HCT116 (cell line): ENCODE measurements at regions not wholly inside any gene's neighbourhood (a gene's known extent, or its start where the extent isn't known, plus 50 kb on each side); places are given as distances from the start of the nearest gene placed in this dataset.

Source experiments
- EZH2 ChIP-seq: fragments of 200-600 bp; sonication (generic); IDR thresholded peaks from 2 replicates; pipeline ENCODE4 v1.6.1; 2017; ENCODE audit warnings: antibody characterized with exemption, mixed run types
- MAX ChIP-seq: IDR thresholded peaks from 2 replicates; pipeline ENCODE4 v1.6.1; 2012
- POLR2A ChIP-seq: IDR thresholded peaks from 2 replicates; pipeline ENCODE4 v1.7.0; 2011; ENCODE audit warnings: borderline replicate concordance; ENCODE audit not compliant: insufficient read depth, insufficient read length; ENCODE audit errors: extremely low read depth
- TF ChIP-seq, protein P1 (sequence below), 3 experiments: fragments of 200-600 bp in 1 of 3; sonication (generic) in 1 of 3; IDR thresholded peaks in 2 of 3; conservative IDR thresholded peaks in 1 of 3; 2 replicates each; pipeline ENCODE4 v1.5.1; 2012 to 2017; ENCODE audit warnings: low read depth in 2 of 3, low read length in 2 of 3, antibody characterized with exemption in 1 of 3, borderline replicate concordance in 1 of 3, control low read depth in 1 of 3, mild to moderate bottlenecking in 1 of 3, mixed read lengths in 1 of 3, mixed run types in 1 of 3, moderate library complexity in 1 of 3; ENCODE audit not compliant: insufficient read depth in 1 of 3

DNA sequence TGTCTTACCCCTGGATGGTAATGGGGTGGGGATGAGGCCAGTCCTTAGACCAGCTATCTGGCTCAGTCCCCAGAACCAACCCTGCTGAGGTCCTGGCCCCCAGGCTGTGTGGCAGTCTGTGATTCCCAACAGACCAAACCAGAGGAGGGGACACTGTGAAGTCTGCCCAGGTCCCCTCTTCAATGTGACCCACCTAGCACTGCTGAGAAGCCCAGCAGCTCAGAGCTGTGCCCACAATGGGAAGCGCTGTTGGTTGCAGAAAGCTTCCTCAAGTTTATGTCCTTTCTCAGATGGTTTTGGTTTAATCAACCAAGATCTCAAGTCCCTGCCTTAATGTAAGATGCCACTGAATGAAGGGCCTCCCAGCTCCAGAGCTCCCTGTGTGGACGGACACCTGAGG is 114.7 kb upstream of the IGLL5 start:
- TF ChIP-seq MAX (no peak), POLR2A (no peak), EZH2 (no peak)
- TF ChIP-seq, protein P1, sequence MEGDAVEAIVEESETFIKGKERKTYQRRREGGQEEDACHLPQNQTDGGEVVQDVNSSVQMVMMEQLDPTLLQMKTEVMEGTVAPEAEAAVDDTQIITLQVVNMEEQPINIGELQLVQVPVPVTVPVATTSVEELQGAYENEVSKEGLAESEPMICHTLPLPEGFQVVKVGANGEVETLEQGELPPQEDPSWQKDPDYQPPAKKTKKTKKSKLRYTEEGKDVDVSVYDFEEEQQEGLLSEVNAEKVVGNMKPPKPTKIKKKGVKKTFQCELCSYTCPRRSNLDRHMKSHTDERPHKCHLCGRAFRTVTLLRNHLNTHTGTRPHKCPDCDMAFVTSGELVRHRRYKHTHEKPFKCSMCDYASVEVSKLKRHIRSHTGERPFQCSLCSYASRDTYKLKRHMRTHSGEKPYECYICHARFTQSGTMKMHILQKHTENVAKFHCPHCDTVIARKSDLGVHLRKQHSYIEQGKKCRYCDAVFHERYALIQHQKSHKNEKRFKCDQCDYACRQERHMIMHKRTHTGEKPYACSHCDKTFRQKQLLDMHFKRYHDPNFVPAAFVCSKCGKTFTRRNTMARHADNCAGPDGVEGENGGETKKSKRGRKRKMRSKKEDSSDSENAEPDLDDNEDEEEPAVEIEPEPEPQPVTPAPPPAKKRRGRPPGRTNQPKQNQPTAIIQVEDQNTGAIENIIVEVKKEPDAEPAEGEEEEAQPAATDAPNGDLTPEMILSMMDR (IDR thresholded peaks at IDR 0.05 in 2 of 3, conservative IDR thresholded peaks at IDR 0.05 in 1 of 3; ENCODE audit: borderline replicate concordance in 1 of 3, insufficient read depth in 1 of 3, low read depth in 2 of 3, low read length in 2 of 3) = no peak
